SK-N-SH (cell line): ENCODE measurements at regions not wholly inside any gene's neighbourhood (a gene's known extent, or its start where the extent isn't known, plus 50 kb on each side); places are given as distances from the start of the nearest gene placed in this dataset.
"Not testable (repeated sequence)": the region's sequence is repeated elsewhere in the genome, so short reads cannot be mapped to it uniquely, and the experiment has no call there.

Experiments used
- CTCF ChIA-PET: fragments of 300-600, 350-600 bp; formaldehyde crosslinking; extraction: SDS; loops from one replicate; lab custom pipeline; 2021; lab: Yijun Ruan, JAX
- POLR2A ChIA-PET: fragments of 350-600 bp; sonication (Branson Sonifier 250); formaldehyde crosslinking; extraction: SDS; loops from one replicate; lab custom pipeline; 2020; ENCODE audit warnings: antibody characterized with exemption, inconsistent platforms; lab: Yijun Ruan, JAX
- DNase-seq: peaks from one replicate; pipeline ENCODE4 v3.0.0; 2012
- H2AFZ ChIP-seq: fragments of 200-600 bp; sonication (generic); 2 replicates; pipeline ENCODE4 v1.8.1; 2016; ENCODE audit warnings: antibody characterized with exemption, mild to moderate bottlenecking, low read depth
- H3F3A ChIP-seq: fragments of 200-600 bp; sonication (generic); replicated peaks from 2 replicates; pipeline ENCODE3; 2016; ENCODE audit warnings: antibody characterized with exemption, mild to moderate bottlenecking; ENCODE audit not compliant: insufficient read depth
- H3K27ac ChIP-seq, 2 experiments: fragments of 200-500 bp in 1 of 2; fragments of 200-600 bp in 1 of 2; sonication (Bioruptor generic) in 1 of 2; sonication (generic), shearing (Covaris generic) in 1 of 2; 2 replicates each; pipeline versions ENCODE4 v1.5.1 to v1.6.1; 2014 to 2016; ENCODE audit warnings: low read depth in 2 of 2, inconsistent platforms in 1 of 2, low read length in 1 of 2, mild to moderate bottlenecking in 1 of 2, mixed read lengths in 1 of 2
- H3K27me3 ChIP-seq: fragments of 200-600 bp; sonication (generic), shearing (Covaris generic); 2 replicates; pipeline ENCODE4 v1.6.1; 2016; ENCODE audit warnings: mixed run types; ENCODE audit not compliant: insufficient read depth
- H3K36me3 ChIP-seq, 2 experiments: fragments of 200-500 bp in 1 of 2; fragments of 200-600 bp in 1 of 2; sonication (Bioruptor generic) in 1 of 2; sonication (generic) in 1 of 2; replicated peaks in 1 of 2; 2 replicates each; pipeline versions ENCODE3 to v1.5.1; 2014 to 2016; ENCODE audit warnings: low read length in 1 of 2, mild to moderate bottlenecking in 1 of 2; ENCODE audit not compliant: insufficient read depth in 2 of 2, control insufficient read depth in 1 of 2
- H3K4me1 ChIP-seq, 2 experiments: fragments of 200-500 bp in 1 of 2; fragments of 200-600 bp in 1 of 2; sonication (Bioruptor generic) in 1 of 2; sonication (generic), shearing (Covaris generic) in 1 of 2; 2 replicates each; pipeline versions ENCODE4 v1.5.1 to v1.6.1; 2014 to 2016; ENCODE audit warnings: low read depth in 1 of 2, low read length in 1 of 2, mixed run types in 1 of 2; ENCODE audit not compliant: insufficient read depth in 2 of 2, control insufficient read depth in 1 of 2
- H3K4me2 ChIP-seq: fragments of 200-600 bp; sonication (generic), shearing (Covaris generic); 2 replicates; pipeline ENCODE4 v1.6.1; 2017; ENCODE audit warnings: mixed run types
- H3K4me3 ChIP-seq, 2 experiments: fragments of 200-500 bp in 1 of 2; fragments of 200-600 bp in 1 of 2; sonication (Bioruptor generic) in 1 of 2; sonication (generic), shearing (Covaris generic) in 1 of 2; 2 replicates each; pipeline versions ENCODE4 v1.5.1 to v1.8.1; 2014 to 2016; ENCODE audit warnings: low read depth in 2 of 2, inconsistent platforms in 1 of 2, low read length in 1 of 2, mild to moderate bottlenecking in 1 of 2, mixed read lengths in 1 of 2, moderate library complexity in 1 of 2
- H3K79me2 ChIP-seq: fragments of 200-600 bp; sonication (generic); 2 replicates; pipeline ENCODE4 v1.8.1; 2017; ENCODE audit warnings: mild to moderate bottlenecking; ENCODE audit not compliant: insufficient read depth
- H3K9ac ChIP-seq: fragments of 200-600 bp; sonication (generic); 2 replicates; pipeline ENCODE4 v1.6.1; 2017; ENCODE audit warnings: mixed run types
- H3K9me2 ChIP-seq: fragments of 200-600 bp; sonication (generic); 2 replicates; pipeline ENCODE4 v1.6.1; 2017; ENCODE audit warnings: mixed run types
- H3K9me3 ChIP-seq: fragments of 200-600 bp; sonication (generic); 2 replicates; pipeline ENCODE4 v1.6.1; 2017; ENCODE audit warnings: mixed run types, mild to moderate bottlenecking, moderate library complexity
- H4K20me1 ChIP-seq: fragments of 200-600 bp; sonication (generic); 2 replicates; pipeline ENCODE4 v1.6.1; 2017; ENCODE audit warnings: mild to moderate bottlenecking, mixed run types; ENCODE audit not compliant: insufficient read depth
- CHD2 ChIP-seq: fragments of 150-350 bp; IDR thresholded peaks from 2 replicates; pipeline ENCODE4 v1.6.1; 2018; ENCODE audit warnings: low read length; ENCODE audit not compliant: partially characterized antibody
- EZH2phosphoT487 ChIP-seq: fragments of 200-600 bp; sonication (generic); IDR thresholded peaks from 2 replicates; pipeline ENCODE4 v1.6.1; 2017; ENCODE audit warnings: low read depth, mixed run types, mild to moderate bottlenecking, antibody characterized with exemption, moderate library complexity, borderline replicate concordance
- FOXJ3 ChIP-seq: sonication (generic); formaldehyde crosslinking; IDR thresholded peaks from 2 replicates; pipeline ENCODE4 v1.5.1; 2020; ENCODE audit warnings: mild to moderate bottlenecking, missing genetic modification reagents
- FOXM1 ChIP-seq: IDR thresholded peaks from 2 replicates; pipeline ENCODE4 v1.4.0; 2012; ENCODE audit warnings: low read depth, mild to moderate bottlenecking
- GABPA ChIP-seq: IDR thresholded peaks from 2 replicates; pipeline ENCODE4 v1.4.0; 2012; ENCODE audit warnings: low read depth, mild to moderate bottlenecking
- MXI1 ChIP-seq: IDR thresholded peaks from 2 replicates; pipeline ENCODE4 v1.6.1; 2012; ENCODE audit warnings: mild to moderate bottlenecking, low read depth, low read length, improper control_type of control experiment
- RAD21 ChIP-seq: IDR thresholded peaks from 2 replicates; pipeline ENCODE4 v1.6.1; 2012; ENCODE audit warnings: mild to moderate bottlenecking, low read length
- RCOR1 ChIP-seq: fragments of 150-350 bp; IDR thresholded peaks from 2 replicates; pipeline ENCODE4 v1.6.1; 2017; ENCODE audit warnings: antibody characterized with exemption, low read length
- RFX5 ChIP-seq: IDR thresholded peaks from 2 replicates; pipeline ENCODE4 v1.6.1; 2012; ENCODE audit warnings: mild to moderate bottlenecking, improper control_type of control experiment, low read length
- SMC3 ChIP-seq: IDR thresholded peaks from 2 replicates; pipeline ENCODE4 v1.6.1; 2012; ENCODE audit warnings: low read depth, low read length, improper control_type of control experiment
- TCF12 ChIP-seq: IDR thresholded peaks from 2 replicates; pipeline ENCODE4 v1.4.0; 2012
- TEAD4 ChIP-seq: IDR thresholded peaks from 2 replicates; pipeline ENCODE4 v1.4.0; 2012; ENCODE audit warnings: mild to moderate bottlenecking, borderline replicate concordance; ENCODE audit not compliant: insufficient read depth
- WGBS: methylation state at CpG from one replicate; pipeline ENCODE4 v1.1.6; 2017; ENCODE audit warnings: low lambda C conversion rate; 5-methylcytosine and 5-hydroxymethylcytosine counted together
- TF ChIP-seq, protein P1 (sequence below): IDR thresholded peaks from 2 replicates; pipeline ENCODE4; 2012
- TF ChIP-seq, protein P2 (sequence below): IDR thresholded peaks from 2 replicates; pipeline ENCODE4 v1.4.0; 2012; ENCODE audit warnings: low read depth, borderline replicate concordance
- TF ChIP-seq, protein P3 (sequence below): fragments of 200-600 bp; sonication (generic); IDR thresholded peaks from 2 replicates; pipeline ENCODE4 v1.6.1; 2017; ENCODE audit warnings: antibody characterized with exemption, mild to moderate bottlenecking, moderate library complexity
- TF ChIP-seq, protein P4 (sequence below): IDR thresholded peaks from 2 replicates; pipeline ENCODE4 v1.4.0; 2012; ENCODE audit warnings: low read depth, borderline replicate concordance
- TF ChIP-seq, protein P5 (sequence below): IDR thresholded peaks from 2 replicates; pipeline ENCODE4 v1.4.0; 2012; ENCODE audit warnings: low read depth
- TF ChIP-seq, protein P6 (sequence below): fragments of 150-350 bp; IDR thresholded peaks from 2 replicates; pipeline ENCODE4 v1.6.1; 2017; ENCODE audit warnings: antibody characterized with exemption, low read length, low read depth, borderline replicate concordance
- TF ChIP-seq, protein P7 (sequence below): fragments of 150-350 bp; IDR thresholded peaks from 2 replicates; pipeline ENCODE4 v1.6.1; 2016; ENCODE audit warnings: mild to moderate bottlenecking, low read depth, low read length

DNA sequence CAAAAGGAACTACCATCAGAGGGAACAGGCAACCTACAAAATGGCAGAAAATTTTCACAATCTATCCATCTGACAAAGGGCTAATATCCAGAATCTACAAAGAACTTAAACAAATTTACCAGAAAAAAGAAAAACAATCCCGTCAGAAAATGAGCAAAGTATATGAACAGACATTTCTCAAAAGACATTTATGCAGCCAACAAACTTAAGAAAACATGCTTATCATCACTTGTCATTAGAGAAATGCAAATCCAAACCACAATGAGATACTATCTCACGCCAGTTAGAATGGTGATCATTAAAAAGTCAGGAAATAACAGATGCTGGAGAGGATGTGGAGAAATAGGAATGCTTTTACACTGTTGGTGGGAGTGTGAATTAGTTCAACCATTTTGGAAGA, 516.2 kb downstream of the NFIB start:
- WGBS = 72% methylated on average over 2 of the region's 2 CpGs
- H3K9ac ChIP-seq, H3K27ac ChIP-seq, H3K27me3 ChIP-seq, H3K4me3 ChIP-seq, POLR2A ChIA-PET, H3K9me3 ChIP-seq, H2AFZ ChIP-seq, H4K20me1 ChIP-seq, H3K4me2 ChIP-seq, CTCF ChIA-PET, H3K4me1 ChIP-seq, H3K79me2 ChIP-seq, DNase-seq, H3F3A ChIP-seq, H3K9me2 ChIP-seq, H3K36me3 ChIP-seq: not testable (repeated sequence)
- TF ChIP-seq TCF12 = 0 out of 2 replicates have a peak, but pooled peaks have one; percentile 10

DNA sequence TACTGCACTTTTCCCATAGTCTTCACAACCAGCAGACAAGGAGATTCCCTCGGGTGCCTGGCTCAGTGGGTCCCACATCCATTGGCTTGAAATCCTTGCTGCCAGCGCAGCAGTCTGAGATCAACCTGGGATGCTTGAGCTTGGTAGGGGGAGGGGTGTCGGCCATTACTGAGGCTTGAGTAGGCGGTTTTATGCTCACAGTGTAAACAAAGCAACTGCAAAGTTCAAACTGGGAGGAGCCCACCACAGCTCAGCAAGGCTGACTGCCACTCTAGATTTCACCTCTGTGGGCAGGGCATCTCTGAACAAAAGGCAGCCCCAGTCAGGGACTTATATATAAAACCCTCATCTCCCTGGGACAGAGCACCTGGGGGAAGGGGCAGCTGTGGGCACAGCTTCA, 512.3 kb upstream of the MPDZ start:
- Histone ChIP-seq H2AFZ (no peak overlapping the region), H3K9ac (no peak overlapping the region), H3K4me2 (no peak overlapping the region), H3K4me3 (no peak overlapping the region), H3K36me3 (no peaks in the 10 kb centered on the region), H3K9me3 (no peaks in the 10 kb centered on the region), H3K79me2 (no peaks in the 10 kb centered on the region), H4K20me1 (no peaks in the 10 kb centered on the region), H3K27me3 (no peaks in the 10 kb centered on the region), H3K27ac (no peak overlapping the region), H3F3A (no peaks in the 10 kb centered on the region), H3K4me1 (peaks cover 0 to 4% of the 10 kb centered on the region in 2 experiments; a peak in 2 of 4 replicates), H3K9me2 (no peaks in the 10 kb centered on the region)
- no peak for DNase-seq
- 57% methylated on average over 3 of the region's 4 CpGs for WGBS
- ChIA-PET CTCF (no interaction called here), POLR2A (no interaction called here)
- TF ChIP-seq, protein P1, sequence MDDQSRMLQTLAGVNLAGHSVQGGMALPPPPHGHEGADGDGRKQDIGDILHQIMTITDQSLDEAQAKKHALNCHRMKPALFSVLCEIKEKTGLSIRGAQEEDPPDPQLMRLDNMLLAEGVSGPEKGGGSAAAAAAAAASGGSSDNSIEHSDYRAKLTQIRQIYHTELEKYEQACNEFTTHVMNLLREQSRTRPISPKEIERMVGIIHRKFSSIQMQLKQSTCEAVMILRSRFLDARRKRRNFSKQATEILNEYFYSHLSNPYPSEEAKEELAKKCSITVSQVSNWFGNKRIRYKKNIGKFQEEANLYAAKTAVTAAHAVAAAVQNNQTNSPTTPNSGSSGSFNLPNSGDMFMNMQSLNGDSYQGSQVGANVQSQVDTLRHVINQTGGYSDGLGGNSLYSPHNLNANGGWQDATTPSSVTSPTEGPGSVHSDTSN = no peak
- TF ChIP-seq FOXJ3 (CRISPR knock-in tag) = no peak
- no peak for TF ChIP-seq GABPA
- TF ChIP-seq, protein P2, sequence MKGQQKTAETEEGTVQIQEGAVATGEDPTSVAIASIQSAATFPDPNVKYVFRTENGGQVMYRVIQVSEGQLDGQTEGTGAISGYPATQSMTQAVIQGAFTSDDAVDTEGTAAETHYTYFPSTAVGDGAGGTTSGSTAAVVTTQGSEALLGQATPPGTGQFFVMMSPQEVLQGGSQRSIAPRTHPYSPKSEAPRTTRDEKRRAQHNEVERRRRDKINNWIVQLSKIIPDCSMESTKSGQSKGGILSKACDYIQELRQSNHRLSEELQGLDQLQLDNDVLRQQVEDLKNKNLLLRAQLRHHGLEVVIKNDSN = no peak
- TF ChIP-seq, protein P3, sequence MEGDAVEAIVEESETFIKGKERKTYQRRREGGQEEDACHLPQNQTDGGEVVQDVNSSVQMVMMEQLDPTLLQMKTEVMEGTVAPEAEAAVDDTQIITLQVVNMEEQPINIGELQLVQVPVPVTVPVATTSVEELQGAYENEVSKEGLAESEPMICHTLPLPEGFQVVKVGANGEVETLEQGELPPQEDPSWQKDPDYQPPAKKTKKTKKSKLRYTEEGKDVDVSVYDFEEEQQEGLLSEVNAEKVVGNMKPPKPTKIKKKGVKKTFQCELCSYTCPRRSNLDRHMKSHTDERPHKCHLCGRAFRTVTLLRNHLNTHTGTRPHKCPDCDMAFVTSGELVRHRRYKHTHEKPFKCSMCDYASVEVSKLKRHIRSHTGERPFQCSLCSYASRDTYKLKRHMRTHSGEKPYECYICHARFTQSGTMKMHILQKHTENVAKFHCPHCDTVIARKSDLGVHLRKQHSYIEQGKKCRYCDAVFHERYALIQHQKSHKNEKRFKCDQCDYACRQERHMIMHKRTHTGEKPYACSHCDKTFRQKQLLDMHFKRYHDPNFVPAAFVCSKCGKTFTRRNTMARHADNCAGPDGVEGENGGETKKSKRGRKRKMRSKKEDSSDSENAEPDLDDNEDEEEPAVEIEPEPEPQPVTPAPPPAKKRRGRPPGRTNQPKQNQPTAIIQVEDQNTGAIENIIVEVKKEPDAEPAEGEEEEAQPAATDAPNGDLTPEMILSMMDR = no peak
- TF ChIP-seq RFX5 = no peak
- TF ChIP-seq TCF12 = no peak
- TF ChIP-seq EZH2phosphoT487 = no peak
- TF ChIP-seq CHD2 = no peak
- TF ChIP-seq, protein P4, sequence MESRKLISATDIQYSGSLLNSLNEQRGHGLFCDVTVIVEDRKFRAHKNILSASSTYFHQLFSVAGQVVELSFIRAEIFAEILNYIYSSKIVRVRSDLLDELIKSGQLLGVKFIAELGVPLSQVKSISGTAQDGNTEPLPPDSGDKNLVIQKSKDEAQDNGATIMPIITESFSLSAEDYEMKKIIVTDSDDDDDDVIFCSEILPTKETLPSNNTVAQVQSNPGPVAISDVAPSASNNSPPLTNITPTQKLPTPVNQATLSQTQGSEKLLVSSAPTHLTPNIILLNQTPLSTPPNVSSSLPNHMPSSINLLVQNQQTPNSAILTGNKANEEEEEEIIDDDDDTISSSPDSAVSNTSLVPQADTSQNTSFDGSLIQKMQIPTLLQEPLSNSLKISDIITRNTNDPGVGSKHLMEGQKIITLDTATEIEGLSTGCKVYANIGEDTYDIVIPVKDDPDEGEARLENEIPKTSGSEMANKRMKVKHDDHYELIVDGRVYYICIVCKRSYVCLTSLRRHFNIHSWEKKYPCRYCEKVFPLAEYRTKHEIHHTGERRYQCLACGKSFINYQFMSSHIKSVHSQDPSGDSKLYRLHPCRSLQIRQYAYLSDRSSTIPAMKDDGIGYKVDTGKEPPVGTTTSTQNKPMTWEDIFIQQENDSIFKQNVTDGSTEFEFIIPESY = no peak
- TF ChIP-seq, protein P5, sequence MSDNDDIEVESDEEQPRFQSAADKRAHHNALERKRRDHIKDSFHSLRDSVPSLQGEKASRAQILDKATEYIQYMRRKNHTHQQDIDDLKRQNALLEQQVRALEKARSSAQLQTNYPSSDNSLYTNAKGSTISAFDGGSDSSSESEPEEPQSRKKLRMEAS = no peak
- TF ChIP-seq TEAD4 = no peak
- TF ChIP-seq, protein P6, sequence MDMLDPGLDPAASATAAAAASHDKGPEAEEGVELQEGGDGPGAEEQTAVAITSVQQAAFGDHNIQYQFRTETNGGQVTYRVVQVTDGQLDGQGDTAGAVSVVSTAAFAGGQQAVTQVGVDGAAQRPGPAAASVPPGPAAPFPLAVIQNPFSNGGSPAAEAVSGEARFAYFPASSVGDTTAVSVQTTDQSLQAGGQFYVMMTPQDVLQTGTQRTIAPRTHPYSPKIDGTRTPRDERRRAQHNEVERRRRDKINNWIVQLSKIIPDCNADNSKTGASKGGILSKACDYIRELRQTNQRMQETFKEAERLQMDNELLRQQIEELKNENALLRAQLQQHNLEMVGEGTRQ = no peak
- no peak for TF ChIP-seq RCOR1
- TF ChIP-seq MXI1 = no peak
- TF ChIP-seq, protein P7, sequence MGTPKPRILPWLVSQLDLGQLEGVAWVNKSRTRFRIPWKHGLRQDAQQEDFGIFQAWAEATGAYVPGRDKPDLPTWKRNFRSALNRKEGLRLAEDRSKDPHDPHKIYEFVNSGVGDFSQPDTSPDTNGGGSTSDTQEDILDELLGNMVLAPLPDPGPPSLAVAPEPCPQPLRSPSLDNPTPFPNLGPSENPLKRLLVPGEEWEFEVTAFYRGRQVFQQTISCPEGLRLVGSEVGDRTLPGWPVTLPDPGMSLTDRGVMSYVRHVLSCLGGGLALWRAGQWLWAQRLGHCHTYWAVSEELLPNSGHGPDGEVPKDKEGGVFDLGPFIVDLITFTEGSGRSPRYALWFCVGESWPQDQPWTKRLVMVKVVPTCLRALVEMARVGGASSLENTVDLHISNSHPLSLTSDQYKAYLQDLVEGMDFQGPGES = no peak
- no peak for TF ChIP-seq RAD21
- TF ChIP-seq FOXM1 = no peak
- no peak for TF ChIP-seq SMC3
